Ovary (tissue), 3 donors: ENCODE measurements at regions not wholly inside any gene's neighbourhood (a gene's known extent, or its start where the extent isn't known, plus 50 kb on each side); places are given as distances from the start of the nearest gene placed in this dataset.

Experiments used
- CTCF ChIP-seq, 3 donors: fragments of 450-650 bp in 2 of 3; fragments of 200-600 bp in 1 of 3; IDR thresholded peaks; one replicate each; pipeline versions ENCODE4 v1.5.1 to v1.8.0; 2016 to 2022; ENCODE audit warnings: antibody characterized with exemption in 3 of 3, mild to moderate bottlenecking in 1 of 3
- POLR2A ChIP-seq: fragments of 450-650 bp; IDR thresholded peaks from one replicate; pipeline ENCODE4 v1.6.1; 2017; ENCODE audit warnings: antibody characterized with exemption, mild to moderate bottlenecking, moderate library complexity
- donor health status: DM: no; HTN: no; CAD: no.

GRCh38 chr14:39617537-39617936 is 185.3 kb upstream of the FBXO33 start:
- no peak for TF ChIP-seq POLR2A
- no peak for TF ChIP-seq CTCF (IDR thresholded peaks at IDR 0.05)
